WERI-Rb-1 (cell line): ENCODE measurements at regions not wholly inside any gene's neighbourhood (a gene's known extent, or its start where the extent isn't known, plus 50 kb on each side); places are given as distances from the start of the nearest gene placed in this dataset.
"Not testable (repeated sequence)": the region's sequence is repeated elsewhere in the genome, so short reads cannot be mapped to it uniquely, and the experiment has no call there.

Experiments used
- DNase-seq: peaks from one replicate; pipeline ENCODE4 v3.0.0-alpha.2; 2020
- H3K27ac ChIP-seq: fragments of 250-450 bp; sonication (Bioruptor Pico); 2 replicates; pipeline ENCODE4 v1.5.1; 2020; ENCODE audit warnings: mild to moderate bottlenecking, moderate library complexity
- H3K27me3 ChIP-seq: fragments of 250-450 bp; sonication (Bioruptor Pico); 2 replicates; pipeline ENCODE4 v1.5.1; 2021; ENCODE audit warnings: mild to moderate bottlenecking, low read depth, moderate library complexity; ENCODE audit not compliant: insufficient read depth, severe bottlenecking
- H3K36me3 ChIP-seq: fragments of 250-450 bp; sonication (Bioruptor Pico); 2 replicates; pipeline ENCODE4 v1.5.1; 2020; ENCODE audit warnings: mild to moderate bottlenecking, moderate library complexity
- H3K4me3 ChIP-seq: 2 replicates; pipeline ENCODE4 v1.5.1; 2011; ENCODE audit warnings: low read depth, mild to moderate bottlenecking, control low read depth, low read length
- H3K9me3 ChIP-seq: fragments of 250-450 bp; sonication (Bioruptor Pico); 2 replicates; pipeline ENCODE4 v1.5.1; 2021; ENCODE audit warnings: mild to moderate bottlenecking, moderate library complexity; ENCODE audit not compliant: severe bottlenecking
- TF ChIP-seq, protein P1 (sequence below): IDR thresholded peaks from 2 replicates; pipeline ENCODE4 v1.5.1; 2011; ENCODE audit warnings: low read depth, mild to moderate bottlenecking, control low read depth, inconsistent platforms, low read length

DNA sequence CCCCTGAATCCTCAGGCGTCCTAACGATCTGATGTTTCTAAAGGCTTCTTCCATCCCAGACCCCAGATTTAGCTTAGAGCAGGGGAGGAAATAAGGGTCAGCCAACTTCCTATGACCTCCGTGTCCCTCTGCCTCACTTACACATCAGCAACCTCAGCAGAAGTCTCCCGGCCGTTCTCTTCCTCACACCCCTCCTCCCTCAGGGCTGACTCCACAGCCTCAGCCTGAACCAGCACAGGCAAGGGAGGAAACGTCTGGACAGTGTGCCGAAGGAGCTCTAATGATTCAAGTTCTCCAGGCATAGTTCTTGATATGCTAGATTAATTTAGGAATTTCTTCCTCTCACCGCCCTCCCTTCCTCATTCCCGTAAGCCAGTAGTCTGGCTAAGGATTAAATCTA, 121.4 kb downstream of the NUFIP1 start:
- Histone ChIP-seq H3K36me3 (no peaks in the 10 kb centered on the region), H3K27ac (no peak overlapping the region)
- TF ChIP-seq, protein P1, sequence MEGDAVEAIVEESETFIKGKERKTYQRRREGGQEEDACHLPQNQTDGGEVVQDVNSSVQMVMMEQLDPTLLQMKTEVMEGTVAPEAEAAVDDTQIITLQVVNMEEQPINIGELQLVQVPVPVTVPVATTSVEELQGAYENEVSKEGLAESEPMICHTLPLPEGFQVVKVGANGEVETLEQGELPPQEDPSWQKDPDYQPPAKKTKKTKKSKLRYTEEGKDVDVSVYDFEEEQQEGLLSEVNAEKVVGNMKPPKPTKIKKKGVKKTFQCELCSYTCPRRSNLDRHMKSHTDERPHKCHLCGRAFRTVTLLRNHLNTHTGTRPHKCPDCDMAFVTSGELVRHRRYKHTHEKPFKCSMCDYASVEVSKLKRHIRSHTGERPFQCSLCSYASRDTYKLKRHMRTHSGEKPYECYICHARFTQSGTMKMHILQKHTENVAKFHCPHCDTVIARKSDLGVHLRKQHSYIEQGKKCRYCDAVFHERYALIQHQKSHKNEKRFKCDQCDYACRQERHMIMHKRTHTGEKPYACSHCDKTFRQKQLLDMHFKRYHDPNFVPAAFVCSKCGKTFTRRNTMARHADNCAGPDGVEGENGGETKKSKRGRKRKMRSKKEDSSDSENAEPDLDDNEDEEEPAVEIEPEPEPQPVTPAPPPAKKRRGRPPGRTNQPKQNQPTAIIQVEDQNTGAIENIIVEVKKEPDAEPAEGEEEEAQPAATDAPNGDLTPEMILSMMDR, result no peak

DNA sequence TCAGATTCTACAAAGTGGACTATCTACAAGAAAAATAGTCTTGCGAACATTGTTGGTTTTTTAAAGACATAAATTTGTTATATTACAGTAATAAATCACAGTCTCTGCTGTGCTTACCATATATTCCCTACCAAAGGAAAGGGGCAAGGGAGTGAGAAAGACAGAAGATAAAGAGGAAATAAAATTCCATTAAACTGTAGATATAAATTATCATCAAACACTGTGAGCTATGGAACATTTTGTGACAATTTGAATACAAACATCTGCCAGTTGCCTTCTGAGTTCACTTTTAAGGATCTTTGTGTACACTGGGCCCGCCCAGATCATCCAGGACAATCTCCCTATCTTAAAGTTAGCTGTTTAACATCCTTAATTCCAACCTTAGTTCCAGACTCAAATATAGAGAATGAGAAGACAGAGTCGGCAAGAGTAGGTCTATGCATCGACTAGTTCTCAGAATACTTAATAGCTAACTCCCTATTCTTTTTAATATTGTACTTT, 122.8 kb downstream of the NUFIP1 start:
- DNase-seq, result no peak
- H3K27ac ChIP-seq, result no peak overlapping the region
- no peak overlapping the region for H3K4me3 ChIP-seq
- no peaks in the 10 kb centered on the region for H3K36me3 ChIP-seq
- no peaks in the 10 kb centered on the region for H3K27me3 ChIP-seq
- TF ChIP-seq, protein P1, result no peak
- no peaks in the 10 kb centered on the region for H3K9me3 ChIP-seq

More for the DNA sequence above, 121.4 kb downstream of the NUFIP1 start:
- Histone ChIP-seq H3K4me3 (no peak overlapping the region), H3K9me3 (no peaks in the 10 kb centered on the region), H3K27me3 (no peaks in the 10 kb centered on the region)
- no peak for DNase-seq

DNA sequence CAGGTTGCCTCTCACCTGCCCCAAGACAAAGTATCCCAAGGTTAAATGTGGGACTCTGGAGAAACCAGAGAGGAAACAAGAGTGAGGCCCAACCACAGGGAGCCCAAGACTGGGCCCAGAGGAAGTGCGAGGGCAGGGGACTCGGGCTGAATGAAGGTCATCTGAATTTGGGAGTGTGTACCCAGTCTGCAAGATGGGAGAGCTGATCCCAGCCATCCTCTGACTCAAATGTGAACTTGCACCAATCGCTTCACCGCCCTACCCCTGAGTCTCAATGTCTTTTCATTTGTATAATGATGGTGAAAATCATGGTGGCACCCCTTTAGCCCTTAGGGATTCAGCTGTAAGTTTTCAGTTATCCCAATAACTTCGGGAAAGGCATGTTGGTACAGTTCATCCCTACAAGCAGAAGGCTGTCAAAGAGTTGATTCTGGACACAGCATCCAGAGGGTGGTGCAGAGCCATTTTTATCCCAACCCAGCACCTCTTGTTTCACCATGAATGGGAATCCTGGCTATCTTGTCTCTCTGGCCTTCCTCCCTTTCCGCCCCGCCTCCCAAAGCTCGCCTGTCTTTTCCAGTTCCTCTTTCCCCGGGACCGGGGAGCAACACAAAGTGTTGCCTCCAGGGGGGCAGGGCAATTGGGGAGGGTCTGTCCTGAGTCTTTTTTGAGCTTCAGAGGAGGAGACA, 123.4 kb downstream of the NUFIP1 start:
- DNase-seq, result no peak
- no peak overlapping the region for H3K27ac ChIP-seq
- H3K27me3 ChIP-seq, result no peaks in the 10 kb centered on the region
- TF ChIP-seq, protein P1, result no peak
- H3K4me3 ChIP-seq, result no peak overlapping the region
- H3K9me3 ChIP-seq, result no peaks in the 10 kb centered on the region
- no peaks in the 10 kb centered on the region for H3K36me3 ChIP-seq

DNA sequence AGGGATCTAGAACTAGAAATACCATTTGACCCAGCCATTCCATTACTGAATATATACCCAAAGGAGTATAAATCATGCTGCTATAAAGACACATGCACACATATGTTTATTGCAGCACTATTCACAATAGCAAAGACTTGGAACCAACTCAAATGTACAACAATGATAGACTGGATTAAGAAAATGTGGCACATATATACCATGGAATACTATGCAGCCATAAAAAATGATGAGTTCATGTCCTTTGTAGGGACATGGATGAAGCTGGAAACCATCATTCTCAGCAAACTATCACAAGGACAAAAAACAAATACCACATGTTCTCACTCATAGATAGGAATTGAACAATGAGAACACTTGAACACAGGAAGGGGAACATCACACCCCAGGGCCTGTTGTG, 125.6 kb downstream of the NUFIP1 start:
- not testable (repeated sequence) for H3K9me3 ChIP-seq, H3K4me3 ChIP-seq, H3K27ac ChIP-seq, H3K36me3 ChIP-seq, DNase-seq, H3K27me3 ChIP-seq

DNA sequence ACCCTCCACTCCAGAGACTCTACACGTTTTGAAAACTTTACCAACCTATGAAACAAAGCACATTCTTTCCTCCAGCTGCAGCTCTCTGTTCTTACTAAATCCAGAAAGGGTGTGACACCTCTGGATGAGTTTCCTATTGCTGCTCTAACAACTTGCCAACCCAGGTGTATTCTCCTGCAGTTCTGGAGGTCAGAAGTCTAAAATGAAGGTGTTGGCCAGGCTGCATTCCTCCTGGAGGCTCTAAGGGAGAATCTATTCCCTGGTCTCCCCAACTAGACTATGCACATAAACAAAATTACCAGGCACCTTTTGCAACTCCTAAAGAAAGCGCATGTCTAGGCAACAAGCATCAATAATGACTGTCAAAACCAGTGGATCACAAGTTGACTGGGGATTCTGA, 128.8 kb downstream of the NUFIP1 start:
- no peaks in the 10 kb centered on the region for H3K9me3 ChIP-seq
- no peaks in the 10 kb centered on the region for H3K27me3 ChIP-seq
- TF ChIP-seq, protein P1, result no peak
- no peaks in the 10 kb centered on the region for H3K36me3 ChIP-seq
- no peak overlapping the region for H3K4me3 ChIP-seq
- DNase-seq, result no peak
- H3K27ac ChIP-seq, result no peak overlapping the region

DNA sequence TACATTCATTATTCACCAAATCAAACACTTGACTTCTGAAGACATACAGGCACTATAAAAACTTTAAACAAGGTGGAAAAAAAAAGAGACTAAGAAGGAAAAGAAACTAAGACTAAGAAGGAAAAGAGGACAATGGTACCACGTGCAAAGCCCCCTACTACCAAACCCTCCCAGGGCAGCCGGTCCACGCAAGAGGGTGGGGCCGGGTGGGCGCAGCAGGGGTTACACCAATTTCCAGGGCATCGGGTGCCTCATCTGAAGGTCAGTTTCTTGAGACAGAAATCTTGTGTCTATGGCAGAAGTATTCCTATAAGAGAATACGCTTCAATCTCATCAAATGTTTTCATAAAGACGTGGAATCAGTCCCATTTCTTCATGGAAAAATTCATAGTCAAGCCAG, 131.5 kb downstream of the NUFIP1 start:
- DNase-seq, result no peak
- H3K4me3 ChIP-seq, result no peak overlapping the region
- no peaks in the 10 kb centered on the region for H3K27me3 ChIP-seq
- H3K27ac ChIP-seq, result no peak overlapping the region
- no peaks in the 10 kb centered on the region for H3K9me3 ChIP-seq
- no peaks in the 10 kb centered on the region for H3K36me3 ChIP-seq
- TF ChIP-seq, protein P1, result no peak
